CD8-positive, alpha-beta memory T cell (primary cell): ENCODE measurements at regions not wholly inside any gene's neighbourhood (a gene's known extent, or its start where the extent isn't known, plus 50 kb on each side); places are given as distances from the start of the nearest gene placed in this dataset.

Experiments
- CTCF ChIA-PET: fragments of 350-600 bp; sonication (Branson Sonifier 250); formaldehyde crosslinking; loops from one replicate; lab custom pipeline; 2021; ENCODE audit warnings: antibody characterized with exemption; lab: Charles Lee
- POLR2A ChIA-PET: fragments of 350-600 bp; sonication (Branson Sonifier 250); formaldehyde crosslinking; loops from one replicate; lab custom pipeline; 2021; ENCODE audit warnings: antibody characterized with exemption; lab: Charles Lee
- DNase-seq, 5 donors: peaks; one replicate each; pipeline versions ENCODE4 v3.0.0 to v3.0.0-alpha.2; 2020 to 2022; ENCODE audit warnings: mixed read lengths in 1 of 5
- H3K27ac ChIP-seq: one replicate; pipeline ENCODE4 v1.7.0; 2013; ENCODE audit warnings: low read depth, mild to moderate bottlenecking, low read length, moderate library complexity
- H3K27me3 ChIP-seq: 2 replicates; pipeline ENCODE4 v1.7.0; 2013; ENCODE audit warnings: low read length, mild to moderate bottlenecking; ENCODE audit not compliant: insufficient read depth, poor library complexity, severe bottlenecking
- H3K36me3 ChIP-seq: 2 replicates; pipeline ENCODE4 v1.7.0; 2013; ENCODE audit warnings: mild to moderate bottlenecking, low read length, moderate library complexity; ENCODE audit not compliant: insufficient read depth
- H3K4me1 ChIP-seq: 2 replicates; pipeline ENCODE4 v1.7.0; 2013; ENCODE audit warnings: mild to moderate bottlenecking, low read length, moderate library complexity; ENCODE audit not compliant: insufficient read depth
- H3K4me3 ChIP-seq: 2 replicates; pipeline ENCODE4 v1.7.0; 2013; ENCODE audit warnings: mild to moderate bottlenecking, low read length
- H3K9me3 ChIP-seq: 2 replicates; pipeline ENCODE4 v1.7.0; 2013; ENCODE audit warnings: mild to moderate bottlenecking, low read length
- H3K27ac Mint-ChIP-seq, 8 donors: one replicate each; pipeline ENCODE4 v1.8.0; 2020 to 2021; ENCODE audit warnings: mixed read lengths in 8 of 8, mild to moderate bottlenecking in 6 of 8, inconsistent platforms in 3 of 8, moderate library complexity in 3 of 8
- H3K27me3 Mint-ChIP-seq, 2 donors: one replicate each; pipeline ENCODE4 v1.8.0; 2020 to 2021; ENCODE audit warnings: mixed read lengths in 2 of 2, mild to moderate bottlenecking in 1 of 2, moderate library complexity in 1 of 2
- H3K36me3 Mint-ChIP-seq, 3 donors: one replicate each; pipeline ENCODE4 v1.8.0; 2020 to 2021; ENCODE audit warnings: mixed read lengths in 3 of 3, inconsistent platforms in 1 of 3, mild to moderate bottlenecking in 1 of 3
- H3K4me1 Mint-ChIP-seq, 3 donors: one replicate each; pipeline ENCODE4 v1.8.0; 2020 to 2021; ENCODE audit warnings: mixed read lengths in 3 of 3, inconsistent platforms in 1 of 3, mild to moderate bottlenecking in 1 of 3
- H3K4me3 Mint-ChIP-seq, 7 donors: one replicate each; pipeline ENCODE4 v1.8.0; 2020 to 2021; ENCODE audit warnings: mixed read lengths in 7 of 7, mild to moderate bottlenecking in 6 of 7, moderate library complexity in 4 of 7, inconsistent platforms in 2 of 7
- H3K9me3 Mint-ChIP-seq, 5 donors: one replicate each; pipeline ENCODE4 v1.8.0; 2020 to 2022; ENCODE audit warnings: mixed read lengths in 5 of 5, mild to moderate bottlenecking in 3 of 5, moderate library complexity in 2 of 5, inconsistent platforms in 1 of 5

DNA sequence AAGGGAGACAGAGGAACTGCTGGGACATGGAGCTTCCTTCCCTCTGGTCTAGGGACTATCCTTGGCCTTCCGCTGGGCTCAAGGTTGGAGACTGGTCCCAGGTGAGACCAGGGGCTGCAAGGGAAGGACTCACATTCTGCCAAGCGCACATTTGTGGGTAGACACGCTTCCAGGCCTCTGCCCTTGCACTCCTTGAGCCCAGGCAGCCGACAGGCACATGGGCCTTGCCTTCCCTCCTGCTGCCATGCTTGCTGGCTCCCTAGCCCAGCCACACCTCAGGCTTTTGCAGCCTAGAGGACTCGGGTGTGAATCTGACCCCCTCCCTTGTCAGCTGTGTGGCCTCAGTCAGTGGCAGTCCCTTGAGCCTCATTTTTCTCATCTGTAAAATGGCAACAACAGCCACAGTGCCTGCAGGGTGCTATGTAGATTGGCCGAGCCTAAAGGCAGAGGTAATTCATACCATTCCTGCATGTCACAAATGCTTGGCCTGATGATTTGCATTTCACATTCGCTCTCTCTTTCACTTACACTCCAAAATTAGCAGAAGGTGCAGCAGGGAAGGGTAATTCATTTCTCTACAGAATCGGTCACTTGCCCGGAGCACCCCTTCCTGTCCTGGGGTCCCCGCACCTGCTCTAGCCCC is 57.6 kb upstream of the NECTIN1 start:
- Histone ChIP-seq H3K4me3 (no peak overlapping the region), H3K27ac (no peak overlapping the region), H3K36me3 (no peaks in the 10 kb centered on the region), H3K9me3 (no peaks in the 10 kb centered on the region), H3K27me3 (no peaks in the 10 kb centered on the region), H3K4me1 (no peaks in the 10 kb centered on the region)
- H3K4me3 Mint-ChIP-seq: no peak overlapping the region
- H3K27me3 Mint-ChIP-seq: peaks cover 13 to 53% of the 10 kb centered on the region in 2 donors
- DNase-seq: no peak
- H3K4me1 Mint-ChIP-seq: no peaks in the 10 kb centered on the region
- CTCF ChIA-PET: no interaction called here
- POLR2A ChIA-PET: no interaction called here
- no peaks in the 10 kb centered on the region for H3K36me3 Mint-ChIP-seq
- no peak overlapping the region for H3K27ac Mint-ChIP-seq
- no peaks in the 10 kb centered on the region for H3K9me3 Mint-ChIP-seq

DNA sequence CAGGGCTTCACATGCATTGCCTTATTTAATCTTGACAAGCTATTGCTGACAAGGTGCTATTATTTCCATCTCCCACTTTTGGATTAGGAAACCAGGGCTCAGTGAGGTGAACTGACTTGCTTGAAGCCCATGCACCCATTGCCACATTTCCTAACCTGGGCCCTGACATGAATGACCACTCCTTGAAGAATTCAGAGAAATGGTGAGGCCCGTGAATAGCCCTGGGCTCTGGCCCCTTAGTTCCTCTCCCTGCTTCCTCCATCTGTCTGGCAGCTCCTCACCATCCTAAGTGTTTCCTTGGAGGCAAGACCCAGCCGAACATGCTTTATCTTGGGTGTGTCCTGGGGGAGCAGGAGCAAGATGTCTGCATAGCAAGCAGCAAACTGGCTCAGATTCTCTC is 56.1 kb upstream of the NECTIN1 start:
- Mint-ChIP-seq H3K27me3 (peaks cover 15 to 49% of the 10 kb centered on the region in 2 donors), H3K9me3 (peaks cover 0 to 2% (median 0%) of the 10 kb centered on the region in 5 donors), H3K4me3 (no peak overlapping the region), H3K4me1 (no peaks in the 10 kb centered on the region), H3K27ac (no peak overlapping the region), H3K36me3 (no peaks in the 10 kb centered on the region)
- ChIA-PET POLR2A (no interaction called here), CTCF (no interaction called here)
- H3K27me3 ChIP-seq: no peaks in the 10 kb centered on the region
- no peaks in the 10 kb centered on the region for H3K9me3 ChIP-seq
- H3K36me3 ChIP-seq: no peaks in the 10 kb centered on the region
- no peak overlapping the region for H3K4me3 ChIP-seq
- DNase-seq: no peak
- H3K4me1 ChIP-seq: no peaks in the 10 kb centered on the region
- H3K27ac ChIP-seq: no peak overlapping the region

DNA sequence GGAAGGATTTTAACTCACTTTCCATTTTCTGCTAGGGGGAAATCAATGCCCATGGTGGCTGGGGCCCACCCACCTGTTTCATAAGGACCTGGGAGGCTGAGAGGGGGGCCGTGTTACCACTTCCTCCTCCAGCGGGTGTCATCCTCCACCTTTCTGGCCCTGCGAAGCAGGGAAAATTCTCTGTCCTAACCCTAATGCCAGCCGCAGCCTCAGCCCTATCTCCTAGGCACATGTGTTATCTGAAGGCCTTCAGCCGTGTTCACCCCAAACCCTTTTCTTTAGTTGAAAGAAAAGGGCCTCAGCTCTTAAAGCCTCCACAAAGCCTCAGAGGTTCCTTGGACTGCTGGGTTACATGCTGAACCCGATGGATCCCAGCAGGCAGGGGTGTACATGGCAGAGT is 55.4 kb upstream of the NECTIN1 start:
- ChIA-PET POLR2A (no interaction called here), CTCF (no interaction called here)
- Mint-ChIP-seq H3K27me3 (peaks cover 15 to 48% of the 10 kb centered on the region in 2 donors), H3K4me3 (no peak overlapping the region), H3K4me1 (no peaks in the 10 kb centered on the region), H3K9me3 (peaks cover 0 to 2% (median 0%) of the 10 kb centered on the region in 5 donors), H3K36me3 (no peaks in the 10 kb centered on the region), H3K27ac (no peak overlapping the region)
- Histone ChIP-seq H3K36me3 (no peaks in the 10 kb centered on the region), H3K27ac (no peak overlapping the region), H3K9me3 (no peaks in the 10 kb centered on the region), H3K4me1 (no peaks in the 10 kb centered on the region), H3K4me3 (no peak overlapping the region), H3K27me3 (no peaks in the 10 kb centered on the region)
- no peak for DNase-seq

DNA sequence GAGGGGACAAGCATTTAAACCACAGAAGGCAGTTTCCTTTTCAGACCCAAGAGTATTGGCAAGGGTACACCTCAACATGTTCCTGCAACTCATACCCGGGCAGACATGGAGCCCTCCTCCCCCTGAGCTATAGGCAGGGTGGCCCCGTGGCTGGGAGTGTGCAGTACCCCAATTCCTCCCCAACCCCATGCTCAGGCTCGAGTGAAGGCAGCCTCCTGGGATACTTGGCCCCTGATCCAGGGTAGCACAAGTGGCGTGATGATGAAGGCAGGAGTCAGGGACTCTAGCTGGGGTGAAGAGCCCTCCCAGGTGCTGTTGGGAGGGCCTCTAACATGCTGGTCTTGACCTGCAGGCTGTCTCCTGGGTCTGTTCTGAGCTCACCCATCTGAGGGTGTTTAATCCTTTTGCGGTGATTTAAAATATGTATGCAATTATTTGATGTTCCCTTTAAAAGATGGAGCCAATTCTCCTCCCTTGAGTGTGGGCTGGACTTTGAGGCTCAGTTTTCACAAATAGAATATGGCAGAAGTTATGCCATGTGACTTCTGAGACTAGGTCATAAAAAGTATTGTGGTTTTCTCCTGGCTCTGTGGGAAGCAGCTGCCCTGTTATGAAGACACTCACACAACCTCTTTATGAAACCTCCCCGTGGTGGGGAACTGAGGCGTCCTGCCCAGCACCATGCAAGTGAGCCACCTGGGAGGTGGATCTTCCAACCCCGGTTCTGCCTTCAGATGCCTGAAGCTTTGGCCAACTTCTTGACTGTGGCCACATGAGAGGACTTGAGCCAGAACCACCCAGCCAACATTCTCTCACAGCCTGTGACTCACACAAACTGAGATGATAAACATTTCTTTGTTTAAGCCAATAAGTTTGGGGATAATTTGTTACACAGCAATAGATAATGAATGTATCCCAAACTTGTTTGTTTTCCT is 54.7 kb upstream of the NECTIN1 start:
- H3K27ac Mint-ChIP-seq: no peak overlapping the region
- no peaks in the 10 kb centered on the region for H3K4me1 Mint-ChIP-seq
- ChIA-PET CTCF (no interaction called here), POLR2A (no interaction called here)
- DNase-seq: no peak
- Histone ChIP-seq H3K36me3 (no peaks in the 10 kb centered on the region), H3K27ac (no peak overlapping the region), H3K27me3 (no peaks in the 10 kb centered on the region), H3K4me3 (no peak overlapping the region), H3K4me1 (no peaks in the 10 kb centered on the region), H3K9me3 (no peaks in the 10 kb centered on the region)
- H3K27me3 Mint-ChIP-seq: peaks cover 15 to 46% of the 10 kb centered on the region in 2 donors
- no peak overlapping the region for H3K4me3 Mint-ChIP-seq
- no peaks in the 10 kb centered on the region for H3K36me3 Mint-ChIP-seq
- H3K9me3 Mint-ChIP-seq: peaks cover 0 to 2% (median 0%) of the 10 kb centered on the region in 5 donors

DNA sequence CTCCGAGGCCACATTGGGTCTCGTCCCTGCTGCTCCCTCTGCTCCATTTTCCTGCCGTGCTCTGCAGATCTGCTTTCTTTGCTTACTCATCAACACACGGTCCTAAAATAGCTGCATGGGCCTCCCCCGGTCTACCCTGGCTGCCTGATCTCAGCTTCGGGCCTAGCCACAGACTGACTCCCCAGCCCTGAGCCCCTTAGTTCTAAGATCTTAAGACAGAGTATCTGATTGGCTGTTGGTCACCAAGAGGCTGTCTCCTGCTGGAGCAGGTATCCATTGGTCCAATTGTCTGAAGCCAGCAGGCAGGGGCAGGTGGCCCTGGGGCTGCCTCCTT is 53.7 kb upstream of the NECTIN1 start:
- H3K4me3 Mint-ChIP-seq: no peak overlapping the region
- Histone ChIP-seq H3K9me3 (no peaks in the 10 kb centered on the region), H3K27me3 (no peaks in the 10 kb centered on the region), H3K36me3 (no peaks in the 10 kb centered on the region), H3K4me3 (no peak overlapping the region), H3K27ac (no peak overlapping the region), H3K4me1 (no peaks in the 10 kb centered on the region)
- POLR2A ChIA-PET: no interaction called here
- no peaks in the 10 kb centered on the region for H3K4me1 Mint-ChIP-seq
- H3K27ac Mint-ChIP-seq: no peak overlapping the region
- DNase-seq: no peak
- peaks cover 0 to 2% (median 0%) of the 10 kb centered on the region in 5 donors for H3K9me3 Mint-ChIP-seq
- peaks cover 11 to 37% of the 10 kb centered on the region in 2 donors for H3K27me3 Mint-ChIP-seq
- no peaks in the 10 kb centered on the region for H3K36me3 Mint-ChIP-seq
- CTCF ChIA-PET: no interaction called here

DNA sequence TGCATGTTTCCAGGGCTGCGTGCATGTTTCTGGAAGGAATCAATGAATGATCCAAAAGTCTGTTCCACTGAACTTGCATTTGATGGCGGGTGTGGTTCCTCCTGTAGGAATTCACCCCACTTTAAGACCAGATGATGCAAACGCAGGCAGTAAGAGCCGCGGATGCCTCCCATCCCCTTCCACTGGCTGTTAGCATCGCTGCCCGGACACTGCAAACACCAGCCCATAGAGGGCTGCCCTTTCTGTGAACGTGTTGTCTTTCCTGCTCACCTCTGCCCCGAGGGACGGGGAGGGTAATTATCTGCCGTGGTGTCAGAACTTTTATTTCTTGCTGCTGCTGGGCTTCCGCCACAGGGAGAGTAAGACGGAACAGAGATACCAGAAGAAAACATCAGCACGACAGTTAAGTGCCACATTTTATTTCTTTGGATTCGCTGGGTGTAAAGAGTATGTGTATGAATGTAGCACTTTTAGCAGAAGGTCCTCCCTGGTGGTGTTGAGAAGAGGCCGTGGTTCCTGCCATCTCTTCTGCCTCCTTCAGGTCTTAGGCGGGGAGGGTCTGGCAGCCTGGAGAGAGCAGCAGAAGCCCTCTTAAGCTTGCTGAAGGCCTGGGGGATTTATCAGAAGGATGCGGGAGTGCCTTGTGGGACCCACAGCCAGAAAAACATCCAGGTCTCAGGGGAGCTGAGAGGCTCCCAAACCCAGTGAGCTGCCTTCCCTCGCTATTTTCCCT is 53.2 kb upstream of the NECTIN1 start:
- Mint-ChIP-seq H3K4me1 (no peaks in the 10 kb centered on the region), H3K27me3 (peaks cover 9 to 34% of the 10 kb centered on the region in 2 donors), H3K36me3 (no peaks in the 10 kb centered on the region), H3K27ac (no peak overlapping the region), H3K9me3 (peaks cover 0 to 2% (median 0%) of the 10 kb centered on the region in 5 donors), H3K4me3 (no peak overlapping the region)
- Histone ChIP-seq H3K4me3 (no peak overlapping the region), H3K27ac (no peak overlapping the region), H3K4me1 (no peaks in the 10 kb centered on the region), H3K9me3 (no peaks in the 10 kb centered on the region), H3K27me3 (no peaks in the 10 kb centered on the region), H3K36me3 (no peaks in the 10 kb centered on the region)
- no peak for DNase-seq
- ChIA-PET POLR2A (no interaction called here), CTCF (no interaction called here)

DNA sequence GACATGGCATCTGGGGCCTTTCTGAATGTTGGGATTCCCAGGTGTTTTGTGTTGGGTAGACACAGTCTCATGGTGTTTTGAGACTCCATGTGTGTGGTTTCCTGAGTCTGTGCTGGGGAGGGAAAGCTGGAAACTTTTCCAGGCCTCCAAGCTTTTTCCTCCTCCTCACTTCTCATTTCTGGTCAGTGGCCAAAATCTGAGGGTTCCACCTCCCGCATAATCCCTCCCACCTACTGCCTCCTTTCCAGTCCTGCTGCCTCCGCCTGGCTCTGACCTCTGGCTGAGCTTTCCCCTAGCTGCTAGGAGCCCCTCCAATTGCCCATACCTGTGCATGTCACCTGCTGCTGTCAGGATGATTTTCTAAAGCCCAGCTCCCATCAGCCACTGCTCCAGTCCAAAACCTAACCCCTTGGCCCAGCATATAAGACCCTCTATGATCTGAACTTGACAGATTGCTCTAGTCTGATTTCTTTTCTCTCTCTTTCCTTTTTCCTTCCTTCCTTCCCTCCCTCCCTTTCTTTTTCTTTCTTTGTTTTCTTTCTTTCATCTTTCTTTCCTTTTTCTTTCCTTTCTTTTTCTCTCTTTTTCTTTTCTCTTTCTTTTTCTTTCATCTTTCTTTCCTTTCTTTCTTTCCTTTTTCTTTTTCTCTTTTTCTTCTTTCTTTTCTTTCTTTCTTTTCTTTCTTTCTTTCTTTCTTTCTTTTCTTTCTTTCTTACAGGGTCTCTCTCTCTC is 51.4 kb upstream of the NECTIN1 start:
- Mint-ChIP-seq H3K9me3 (peaks cover 0 to 2% (median 0%) of the 10 kb centered on the region in 5 donors), H3K27ac (no peak overlapping the region), H3K27me3 (peaks cover 9 to 36% of the 10 kb centered on the region in 2 donors), H3K4me3 (no peak overlapping the region), H3K36me3 (no peaks in the 10 kb centered on the region), H3K4me1 (no peaks in the 10 kb centered on the region)
- no peak for DNase-seq
- Histone ChIP-seq H3K4me3 (no peak overlapping the region), H3K27me3 (no peaks in the 10 kb centered on the region), H3K36me3 (no peaks in the 10 kb centered on the region), H3K9me3 (no peaks in the 10 kb centered on the region), H3K4me1 (no peaks in the 10 kb centered on the region), H3K27ac (no peak overlapping the region)
- POLR2A ChIA-PET: no interaction called here
- CTCF ChIA-PET: no interaction called here
